Upper lobe of right lung (tissue), 1 donor: ENCODE measurements at regions not wholly inside any gene's neighbourhood (a gene's known extent, or its start where the extent isn't known, plus 50 kb on each side); places are given as distances from the start of the nearest gene placed in this dataset.

ENCODE experiments used
- ATAC-seq: fragments of 200-7000 bp; cut with Tn5 transposase; one replicate; pipeline ENCODE4 v1.9.1; 2020; ENCODE audit warnings: mild to moderate bottlenecking, moderate library complexity
- DNase-seq: peaks from one replicate; pipeline ENCODE4 v3.0.0-alpha.2; 2020
- H3K27ac ChIP-seq: fragments of 200-600 bp; one replicate; pipeline ENCODE4 v1.8.0; 2022
- H3K27me3 ChIP-seq: fragments of 200-600 bp; one replicate; pipeline ENCODE4 v1.8.0; 2022; ENCODE audit warnings: mild to moderate bottlenecking
- H3K36me3 ChIP-seq: fragments of 200-600 bp; one replicate; pipeline ENCODE4 v1.8.0; 2022
- H3K4me1 ChIP-seq: fragments of 200-600 bp; one replicate; pipeline ENCODE4 v1.8.0; 2022
- H3K4me3 ChIP-seq: fragments of 200-600 bp; one replicate; pipeline ENCODE4 v1.8.0; 2022; ENCODE audit warnings: mild to moderate bottlenecking
- H3K9me3 ChIP-seq: fragments of 200-600 bp; one replicate; pipeline ENCODE4 v1.8.0; 2022
- intact Hi-C: fragments of 100-400 bp; cut with DNase I; formaldehyde crosslinking; loops from one replicate; pipeline ENCODE4 v1.11.0; 2022
- TF ChIP-seq, protein P1 (sequence below): fragments of 200-600 bp; IDR thresholded peaks from one replicate; pipeline ENCODE4 v1.8.0; 2022; ENCODE audit warnings: antibody characterized with exemption
- donor health status: DM: no; HTN: yes; CAD: no; lungs with severe emphysema.

DNA sequence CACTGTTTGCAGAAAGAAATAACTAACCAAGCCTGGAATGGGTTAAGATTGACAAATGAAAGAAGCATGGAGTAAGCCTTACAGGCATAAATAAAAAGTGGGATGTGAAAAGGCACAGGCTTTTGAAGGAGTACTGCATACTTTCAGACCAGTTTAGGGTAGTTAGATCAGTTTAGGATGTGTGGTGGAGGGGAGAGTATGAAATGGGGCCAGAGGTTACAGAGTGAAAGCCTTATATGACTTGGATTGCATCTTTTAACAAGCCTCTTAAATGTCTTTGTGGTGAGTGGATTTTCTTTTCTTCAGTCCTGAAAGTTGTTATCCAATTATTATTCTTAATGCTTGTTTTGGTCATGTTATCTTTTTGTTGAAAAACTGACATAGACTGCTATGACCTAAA is 52.2 kb upstream of the TRHDE start:
- ATAC-seq = no peak
- Histone ChIP-seq H3K36me3 (no peaks in the 10 kb centered on the region), H3K4me1 (no peaks in the 10 kb centered on the region), H3K9me3 (no peaks in the 10 kb centered on the region), H3K27me3 (no peaks in the 10 kb centered on the region), H3K4me3 (no peak overlapping the region), H3K27ac (no peak overlapping the region)
- no peak for DNase-seq
- TF ChIP-seq, protein P1, sequence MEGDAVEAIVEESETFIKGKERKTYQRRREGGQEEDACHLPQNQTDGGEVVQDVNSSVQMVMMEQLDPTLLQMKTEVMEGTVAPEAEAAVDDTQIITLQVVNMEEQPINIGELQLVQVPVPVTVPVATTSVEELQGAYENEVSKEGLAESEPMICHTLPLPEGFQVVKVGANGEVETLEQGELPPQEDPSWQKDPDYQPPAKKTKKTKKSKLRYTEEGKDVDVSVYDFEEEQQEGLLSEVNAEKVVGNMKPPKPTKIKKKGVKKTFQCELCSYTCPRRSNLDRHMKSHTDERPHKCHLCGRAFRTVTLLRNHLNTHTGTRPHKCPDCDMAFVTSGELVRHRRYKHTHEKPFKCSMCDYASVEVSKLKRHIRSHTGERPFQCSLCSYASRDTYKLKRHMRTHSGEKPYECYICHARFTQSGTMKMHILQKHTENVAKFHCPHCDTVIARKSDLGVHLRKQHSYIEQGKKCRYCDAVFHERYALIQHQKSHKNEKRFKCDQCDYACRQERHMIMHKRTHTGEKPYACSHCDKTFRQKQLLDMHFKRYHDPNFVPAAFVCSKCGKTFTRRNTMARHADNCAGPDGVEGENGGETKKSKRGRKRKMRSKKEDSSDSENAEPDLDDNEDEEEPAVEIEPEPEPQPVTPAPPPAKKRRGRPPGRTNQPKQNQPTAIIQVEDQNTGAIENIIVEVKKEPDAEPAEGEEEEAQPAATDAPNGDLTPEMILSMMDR = no peak
- intact Hi-C loops = no loop called here
